AG08395 (cell line): ENCODE measurements at regions not wholly inside any gene's neighbourhood (a gene's known extent, or its start where the extent isn't known, plus 50 kb on each side); places are given as distances from the start of the nearest gene placed in this dataset.

Experiments used
- DNase-seq: peaks from one replicate; pipeline ENCODE4 v3.0.0; 2012; ENCODE audit warnings: mixed read lengths, low spot score

DNA sequence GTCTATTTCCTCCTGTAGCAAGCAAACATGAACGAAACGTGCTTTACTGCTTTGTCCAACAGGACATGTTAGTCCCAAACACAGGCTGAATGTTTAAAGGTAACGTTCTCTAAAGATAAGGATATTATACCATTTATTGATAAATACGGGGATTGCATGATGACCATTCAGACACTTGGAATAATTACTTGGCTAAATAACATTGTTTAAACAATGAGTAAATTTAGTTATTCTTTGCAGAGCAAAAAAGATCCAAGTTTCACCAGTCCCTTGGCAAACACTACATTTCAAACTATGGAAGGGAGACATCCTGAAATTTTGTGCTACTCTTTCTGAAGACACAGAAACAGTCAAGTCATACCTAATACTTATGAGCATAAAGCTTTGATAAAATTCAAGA, 88.0 kb downstream of the ZNF280B start:
- DNase-seq = no peak

DNA sequence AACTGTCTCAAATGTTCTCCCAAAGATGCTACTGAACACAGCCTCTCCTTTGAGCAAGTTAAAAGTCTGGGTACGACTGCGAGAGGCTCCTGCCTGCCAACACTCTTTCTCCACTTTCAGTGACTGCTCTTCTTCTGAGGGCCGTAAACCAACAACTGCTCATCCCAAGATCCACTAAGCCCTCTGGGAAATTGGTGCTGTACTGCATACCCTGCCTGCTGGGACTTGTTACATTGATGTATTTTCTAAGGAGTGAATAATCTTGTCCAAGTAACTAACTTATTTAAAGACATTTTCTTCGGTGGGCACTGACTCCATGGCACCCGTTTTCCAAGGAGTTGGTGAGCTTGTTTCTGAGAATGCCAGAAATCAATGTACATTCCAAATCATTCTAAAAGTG, 87.2 kb downstream of the ZNF280B start:
- DNase-seq = no peak

DNA sequence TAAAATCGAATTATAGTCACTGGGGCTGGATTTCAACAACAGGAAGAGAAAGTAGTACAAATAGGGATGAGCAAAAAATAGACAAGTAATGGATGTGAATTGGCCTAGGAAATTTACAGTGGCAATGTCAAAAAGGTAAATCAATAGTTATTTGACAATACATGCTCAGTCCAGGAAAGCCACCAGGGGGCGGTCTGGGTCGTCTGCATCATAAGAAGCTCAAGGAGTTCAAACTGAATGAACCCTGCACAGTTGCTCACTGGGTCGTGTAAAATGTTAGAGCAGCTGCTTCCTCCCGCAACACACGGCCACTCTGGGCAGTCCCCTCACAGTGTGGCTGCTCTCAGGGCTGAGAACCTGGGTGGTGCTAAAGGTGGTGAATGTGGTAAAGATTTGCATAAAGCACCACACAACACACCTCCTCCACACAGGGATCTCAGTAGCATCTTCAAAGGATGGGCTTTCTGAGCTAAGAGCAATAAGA, 85.9 kb downstream of the ZNF280B start:
- peak; percentile 56 for DNase-seq

DNA sequence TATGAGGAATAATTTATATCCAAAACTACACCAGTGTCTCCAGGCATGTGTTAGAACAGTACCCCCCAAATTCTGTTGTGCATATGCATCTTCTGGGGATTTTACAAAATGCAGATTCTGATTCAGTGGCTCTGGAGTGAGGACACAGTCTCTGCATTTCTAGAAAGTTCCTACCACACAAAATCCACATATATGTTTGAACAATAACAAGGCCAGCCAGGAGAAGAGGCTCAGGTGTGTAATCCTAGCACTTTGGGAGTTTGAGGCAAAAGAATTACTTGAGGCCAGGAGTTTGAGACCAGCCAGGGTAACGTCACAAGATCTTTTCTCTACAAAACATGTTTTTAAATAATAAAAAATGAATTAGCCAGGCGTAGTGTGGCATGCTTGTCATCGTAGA, 84.9 kb downstream of the ZNF280B start:
- DNase-seq = no peak

DNA sequence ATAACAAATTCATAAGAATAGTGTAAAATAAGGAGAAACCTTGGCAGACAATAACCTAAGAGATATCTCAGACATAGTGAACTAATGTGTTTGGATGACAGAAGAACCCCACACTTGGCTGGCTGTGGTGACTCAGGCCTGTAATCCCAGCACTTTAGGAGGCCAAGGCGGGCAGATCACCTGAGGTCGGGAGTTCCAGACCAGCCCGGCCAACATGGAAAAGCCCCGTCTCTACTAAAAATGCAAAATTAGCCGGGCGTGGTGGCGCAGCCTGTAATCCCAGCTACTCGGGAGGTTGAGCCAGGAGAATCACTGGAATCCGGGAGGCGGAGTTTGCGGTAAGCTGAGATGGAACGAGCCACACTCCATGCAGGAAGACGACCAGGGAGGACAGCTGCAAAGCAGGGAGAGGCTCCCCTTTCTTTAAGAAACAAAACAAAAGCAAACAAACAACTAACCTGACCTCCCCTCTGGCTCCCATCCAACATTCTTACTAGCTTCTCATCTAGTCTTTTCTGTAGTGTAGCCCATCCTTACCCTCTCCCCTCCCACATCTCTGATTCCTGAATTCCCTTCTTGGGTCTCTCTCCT, 84.2 kb downstream of the ZNF280B start:
- DNase-seq = no peak

DNA sequence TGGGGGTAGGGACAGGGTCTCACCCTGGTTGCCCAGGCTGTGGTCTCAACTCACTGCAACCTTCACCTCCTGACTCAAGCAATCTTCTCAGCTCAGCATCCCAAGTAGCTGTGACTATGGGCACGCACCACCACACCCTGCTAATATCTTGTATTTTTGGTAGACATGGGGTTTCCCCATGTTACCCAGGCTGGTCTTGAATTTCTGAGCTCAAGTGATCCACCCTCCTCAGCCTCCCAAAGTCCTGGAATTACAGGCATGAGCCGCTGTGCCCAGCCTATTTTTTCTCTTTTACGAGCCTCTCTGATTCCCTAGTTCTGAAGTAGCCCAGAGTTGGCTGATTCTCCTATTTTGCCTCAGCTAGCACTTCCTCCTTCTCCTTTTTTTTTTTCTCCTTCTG, 83.6 kb downstream of the ZNF280B start:
- no peak for DNase-seq

DNA sequence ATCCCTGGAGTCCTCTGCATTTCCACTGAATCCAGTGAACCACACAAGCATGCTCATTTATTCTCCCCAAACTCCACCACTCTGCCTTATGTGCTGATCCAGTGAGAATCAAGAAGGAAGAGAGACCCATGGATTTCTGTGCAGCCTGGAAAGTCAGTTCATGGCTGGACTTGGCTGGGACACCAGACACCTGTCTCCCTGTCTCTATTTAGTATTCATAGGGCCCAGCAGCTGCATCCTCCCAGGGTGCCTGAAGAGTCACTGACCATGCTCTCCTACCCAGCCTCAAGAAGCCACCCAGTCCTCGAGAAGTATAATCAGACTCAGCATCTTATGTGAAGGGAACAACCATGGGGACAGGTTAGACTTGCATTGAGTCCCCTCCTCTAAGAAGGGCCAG, 83.2 kb downstream of the ZNF280B start:
- no peak for DNase-seq

- no peak for DNase-seq
These were observed 82.5 kb downstream of the ZNF280B start for GRCh38 chr22:22425783-22426624.

DNA sequence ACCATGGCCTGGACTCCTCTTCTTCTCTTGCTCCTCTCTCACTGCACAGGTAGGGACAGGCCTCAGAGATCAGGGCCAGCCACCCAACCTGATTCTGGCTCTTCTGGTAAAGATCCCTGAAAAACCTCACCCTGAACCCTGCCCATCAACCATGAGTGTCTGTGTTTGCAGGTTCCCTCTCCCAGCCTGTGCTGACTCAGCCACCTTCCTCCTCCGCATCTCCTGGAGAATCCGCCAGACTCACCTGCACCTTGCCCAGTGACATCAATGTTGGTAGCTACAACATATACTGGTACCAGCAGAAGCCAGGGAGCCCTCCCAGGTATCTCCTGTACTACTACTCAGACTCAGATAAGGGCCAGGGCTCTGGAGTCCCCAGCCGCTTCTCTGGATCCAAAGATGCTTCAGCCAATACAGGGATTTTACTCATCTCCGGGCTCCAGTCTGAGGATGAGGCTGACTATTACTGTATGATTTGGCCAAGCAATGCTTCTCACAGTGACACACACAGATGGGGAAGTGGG, 80.9 kb downstream of the ZNF280B start:
- DNase-seq = no peak

DNA sequence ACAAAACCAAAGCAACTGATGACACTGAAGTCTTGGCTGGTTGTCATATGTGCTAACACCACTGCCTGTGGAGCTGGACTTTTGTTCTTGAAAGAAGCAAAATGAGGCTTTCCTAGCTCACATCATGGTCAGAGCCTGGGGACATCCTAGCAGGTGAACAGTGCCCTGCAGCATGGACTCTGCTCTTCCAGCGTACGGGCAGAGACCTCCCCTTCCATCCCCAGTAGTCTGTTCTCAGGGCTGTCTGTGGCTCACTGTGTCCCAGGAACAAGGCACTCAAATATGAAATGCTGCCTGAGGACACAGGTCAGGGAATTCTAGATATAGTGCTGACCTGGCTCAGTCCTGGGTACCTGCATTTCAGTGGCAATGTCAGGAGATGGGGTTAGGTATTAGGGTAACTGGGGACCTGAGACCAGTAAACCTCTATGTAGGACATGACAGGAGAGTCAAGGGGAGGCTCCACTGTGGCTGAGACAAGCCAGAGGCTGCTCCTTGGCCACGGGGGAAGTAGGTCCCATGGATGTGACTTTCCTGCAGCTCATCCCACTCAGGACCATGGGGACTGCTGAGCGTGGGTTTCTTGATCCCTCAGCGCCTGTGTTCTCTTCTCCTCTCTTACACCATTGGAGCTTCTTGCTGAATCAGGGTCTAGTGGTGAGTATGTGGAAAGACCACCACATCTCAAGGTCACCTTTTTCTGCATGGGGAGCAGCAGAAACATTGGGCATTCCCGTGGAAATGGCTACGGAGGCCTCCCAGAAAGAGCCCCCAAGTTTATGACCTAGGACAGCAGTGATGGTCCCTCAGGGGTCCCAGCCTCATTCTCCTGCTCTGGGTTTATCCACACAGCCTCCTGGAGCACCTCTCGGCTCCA, 80.1 kb downstream of the ZNF280B start:
- no peak for DNase-seq

DNA sequence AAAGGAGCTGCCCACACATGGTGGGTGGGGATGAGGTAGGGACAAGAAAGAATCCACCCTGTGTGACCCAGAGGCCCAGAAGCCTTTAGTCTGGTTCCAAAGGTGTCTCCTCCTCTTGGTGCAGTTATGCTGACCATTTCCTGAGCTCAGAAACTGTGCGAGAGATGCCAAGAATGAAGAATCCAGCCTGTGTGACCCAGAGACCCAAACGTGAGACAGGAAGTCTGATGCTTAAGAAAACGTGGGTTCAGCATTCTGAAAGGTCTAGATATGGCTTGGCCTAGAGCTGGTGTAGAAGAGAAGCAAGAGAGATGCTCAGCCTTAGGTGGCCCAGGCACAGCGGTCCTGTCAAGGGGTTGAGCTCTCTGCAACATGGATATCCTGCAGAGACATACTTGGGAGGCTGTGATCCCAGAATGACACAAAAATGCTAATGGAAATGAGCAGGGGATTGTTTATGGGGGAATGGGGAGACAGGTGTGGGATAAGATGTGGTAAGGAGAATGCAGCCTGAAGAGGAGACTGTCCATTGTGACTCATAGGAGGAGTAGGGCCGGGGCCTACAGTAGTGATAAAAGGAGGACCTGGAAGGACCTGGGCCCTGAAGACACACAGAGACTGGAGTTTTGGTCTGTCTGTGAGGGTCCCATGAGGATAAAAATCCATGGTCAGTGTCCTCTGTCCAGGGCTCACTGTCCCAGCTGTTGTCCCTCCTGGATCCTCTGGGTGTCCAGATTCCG, 79.0 kb downstream of the ZNF280B start:
- no peak for DNase-seq

- DNase-seq = no peak
These were observed 78.3 kb downstream of the ZNF280B start for GRCh38 chr22:22430111-22430820.

DNA sequence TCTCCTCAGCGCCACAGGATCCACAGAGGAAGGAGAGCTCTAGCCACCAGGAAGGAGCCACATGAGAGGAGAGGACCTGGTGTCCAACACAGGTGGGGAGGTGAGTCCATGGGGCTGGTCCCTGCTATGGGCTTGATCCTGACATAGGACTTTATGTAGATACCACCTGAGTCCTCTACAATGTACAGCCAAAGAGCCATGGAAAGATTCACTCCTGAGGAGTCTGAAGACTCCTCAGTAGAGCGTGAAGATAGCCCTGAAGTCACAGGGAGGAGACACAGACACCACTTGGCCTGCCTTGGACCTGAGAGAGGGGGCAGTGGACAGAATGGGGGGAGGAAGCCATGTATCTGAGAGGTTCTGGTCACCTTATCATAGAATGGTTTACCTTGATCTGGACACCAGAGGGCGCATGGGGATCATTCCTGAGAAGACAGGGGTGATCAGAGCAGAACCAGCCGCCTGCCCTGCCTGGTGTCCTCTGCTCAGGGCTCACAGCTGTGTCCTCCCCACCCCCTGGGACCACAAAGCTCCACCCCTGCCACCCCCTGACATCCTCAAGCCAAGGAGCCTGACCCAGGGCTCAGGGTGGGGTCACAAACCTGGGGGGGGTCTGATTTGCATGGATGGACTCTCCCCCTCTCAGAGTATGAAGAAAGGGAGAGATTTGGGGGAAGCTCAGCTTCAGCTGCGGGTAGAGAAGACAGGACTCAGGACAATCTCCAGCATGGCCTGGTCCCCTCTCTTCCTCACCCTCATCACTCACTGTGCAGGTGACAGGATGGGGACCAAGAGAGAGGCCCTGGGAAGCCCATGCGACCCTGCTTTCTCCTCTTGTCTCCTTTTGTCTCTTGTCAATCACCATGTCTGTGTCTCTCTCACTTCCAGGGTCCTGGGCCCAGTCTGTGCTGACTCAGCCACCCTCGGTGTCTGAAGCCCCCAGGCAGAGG, 77.0 kb downstream of the ZNF280B start:
- peak; percentile 74 for DNase-seq

- DNase-seq = no peak
These were observed 76.1 kb downstream of the ZNF280B start for GRCh38 chr22:22432479-22432878.

DNA sequence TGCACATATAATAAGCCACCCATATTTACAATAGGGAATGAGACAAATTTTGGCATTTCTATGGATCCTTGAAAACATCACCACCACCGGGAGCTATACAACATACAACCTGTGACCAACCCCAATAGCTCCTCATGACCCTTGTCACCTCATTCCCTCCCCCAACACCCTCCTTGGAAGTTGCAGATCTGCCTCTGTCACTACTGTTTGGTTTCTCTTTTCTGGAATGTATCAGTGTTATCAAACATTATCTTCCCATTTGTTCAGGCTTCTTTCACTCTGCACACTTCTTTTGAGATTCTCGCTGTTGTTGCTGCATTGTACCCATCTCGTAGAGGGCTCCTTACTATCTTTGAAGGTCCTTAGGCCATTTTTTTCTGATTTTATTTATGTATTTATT, 75.6 kb downstream of the ZNF280B start:
- DNase-seq = no peak

DNA sequence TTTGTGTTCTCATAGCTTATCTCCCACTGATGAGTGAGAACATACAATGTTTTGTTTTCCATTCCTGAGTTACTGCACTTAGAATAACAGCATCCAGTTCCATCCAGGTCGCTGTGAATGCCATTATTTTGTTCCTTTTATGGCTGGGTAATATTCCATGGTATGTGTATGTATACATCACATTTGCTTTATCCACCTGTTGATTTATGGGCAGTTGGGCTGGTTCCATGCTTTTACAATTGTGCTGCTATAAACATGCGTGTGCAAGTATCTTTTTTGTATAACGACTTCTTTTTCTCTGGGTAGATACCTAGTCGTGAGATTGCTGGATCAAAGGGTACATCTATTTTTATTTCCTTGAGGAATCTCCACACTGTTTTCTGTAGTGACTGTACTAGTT, 74.8 kb downstream of the ZNF280B start:
- DNase-seq = no peak
